ENCODE measurements at regions not wholly inside any gene's neighbourhood (a gene's known extent, or its start where the extent isn't known, plus 50 kb on each side); places are given as distances from the start of the nearest gene placed in this dataset.

GRCh38 chr7:68671046-68671445 lies 927.2 kb upstream of the AUTS2 start:
- no peak overlapping the region for H3K4me2 ChIP-seq (ENCODE audit: extremely low read depth, insufficient read depth, low read length)
- no peak overlapping the region for H2AFZ ChIP-seq (ENCODE audit: low read length)
- H3K36me3 ChIP-seq (ENCODE audit: control insufficient read depth, insufficient read depth, low read length), result no peaks in the 10 kb centered on the region
- no peaks in the 10 kb centered on the region for H3K79me2 ChIP-seq (ENCODE audit: control insufficient read depth, insufficient read depth, low read length)
- TF ChIP-seq EZH2 (IDR thresholded peaks at IDR 0.05; ENCODE audit: low read length, missing control alignments), result no peak
- no peak for TF ChIP-seq CTCF (conservative IDR thresholded peaks at IDR 0.05 in 1 of 2, IDR thresholded peaks at IDR 0.05 in 1 of 2; ENCODE audit: low read depth in 1 of 2, low read length in 2 of 2)
- no peak overlapping the region for H3K4me3 ChIP-seq (replicated peaks in 1 of 4; ENCODE audit: control extremely low read depth in 1 of 4, insufficient read depth in 1 of 4, low read depth in 3 of 4, low read length in 4 of 4)
- no peaks in the 10 kb centered on the region for H3K27me3 ChIP-seq (ENCODE audit: control insufficient read depth, insufficient read depth, low read length)
- no peak overlapping the region for H3K9ac ChIP-seq (ENCODE audit: insufficient read depth, low read length)
- H3K4me1 ChIP-seq (ENCODE audit: control insufficient read depth, extremely low read depth, insufficient read depth, low read length), result no peaks in the 10 kb centered on the region
- no peaks in the 10 kb centered on the region for H4K20me1 ChIP-seq (ENCODE audit: control insufficient read depth, extremely low read depth, insufficient read depth, low read length)
- no peaks in the 10 kb centered on the region for H3K9me3 ChIP-seq (ENCODE audit: control insufficient read depth, insufficient read depth, low read depth, low read length)
- DNase-seq (ENCODE audit: low read depth in 2 of 2), result no peak
- H3K27ac ChIP-seq (ENCODE audit: insufficient read depth, low read length), result no peak overlapping the region

GRCh38 chr7:68671671-68672070 lies 926.6 kb upstream of the AUTS2 start:
- H3K4me1 ChIP-seq (ENCODE audit: control insufficient read depth, extremely low read depth, insufficient read depth, low read length), result no peaks in the 10 kb centered on the region
- no peak for TF ChIP-seq EZH2 (IDR thresholded peaks at IDR 0.05; ENCODE audit: low read length, missing control alignments)
- no peak for TF ChIP-seq CTCF (conservative IDR thresholded peaks at IDR 0.05 in 1 of 2, IDR thresholded peaks at IDR 0.05 in 1 of 2; ENCODE audit: low read depth in 1 of 2, low read length in 2 of 2)
- no peak overlapping the region for H3K4me2 ChIP-seq (ENCODE audit: extremely low read depth, insufficient read depth, low read length)
- no peak overlapping the region for H3K4me3 ChIP-seq (replicated peaks in 1 of 4; ENCODE audit: control extremely low read depth in 1 of 4, insufficient read depth in 1 of 4, low read depth in 3 of 4, low read length in 4 of 4)
- no peak for DNase-seq (ENCODE audit: low read depth in 2 of 2)
- no peak overlapping the region for H3K27ac ChIP-seq (ENCODE audit: insufficient read depth, low read length)
- H3K9ac ChIP-seq (ENCODE audit: insufficient read depth, low read length), result no peak overlapping the region
- no peaks in the 10 kb centered on the region for H3K27me3 ChIP-seq (ENCODE audit: control insufficient read depth, insufficient read depth, low read length)
- no peak overlapping the region for H2AFZ ChIP-seq (ENCODE audit: low read length)
- H3K9me3 ChIP-seq (ENCODE audit: control insufficient read depth, insufficient read depth, low read depth, low read length), result no peaks in the 10 kb centered on the region
- no peaks in the 10 kb centered on the region for H4K20me1 ChIP-seq (ENCODE audit: control insufficient read depth, extremely low read depth, insufficient read depth, low read length)
- H3K36me3 ChIP-seq (ENCODE audit: control insufficient read depth, insufficient read depth, low read length), result no peaks in the 10 kb centered on the region
- no peaks in the 10 kb centered on the region for H3K79me2 ChIP-seq (ENCODE audit: control insufficient read depth, insufficient read depth, low read length)

GRCh38 chr7:68674826-68675225 lies 923.4 kb upstream of the AUTS2 start:
- Histone ChIP-seq H3K36me3 (ENCODE audit: control insufficient read depth, insufficient read depth, low read length) (no peaks in the 10 kb centered on the region), H3K79me2 (ENCODE audit: control insufficient read depth, insufficient read depth, low read length) (no peaks in the 10 kb centered on the region), H3K27ac (ENCODE audit: insufficient read depth, low read length) (no peak overlapping the region), H3K4me3 (replicated peaks in 1 of 4; ENCODE audit: control extremely low read depth in 1 of 4, insufficient read depth in 1 of 4, low read depth in 3 of 4, low read length in 4 of 4) (no peak overlapping the region), H3K27me3 (ENCODE audit: control insufficient read depth, insufficient read depth, low read length) (no peaks in the 10 kb centered on the region), H3K9ac (ENCODE audit: insufficient read depth, low read length) (no peak overlapping the region), H3K4me2 (ENCODE audit: extremely low read depth, insufficient read depth, low read length) (no peak overlapping the region), H2AFZ (ENCODE audit: low read length) (no peak overlapping the region), H4K20me1 (ENCODE audit: control insufficient read depth, extremely low read depth, insufficient read depth, low read length) (no peaks in the 10 kb centered on the region), H3K9me3 (ENCODE audit: control insufficient read depth, insufficient read depth, low read depth, low read length) (no peaks in the 10 kb centered on the region), H3K4me1 (ENCODE audit: control insufficient read depth, extremely low read depth, insufficient read depth, low read length) (no peaks in the 10 kb centered on the region)
- DNase-seq (ENCODE audit: low read depth in 2 of 2), result no peak
- TF ChIP-seq CTCF (conservative IDR thresholded peaks at IDR 0.05 in 1 of 2, IDR thresholded peaks at IDR 0.05 in 1 of 2; ENCODE audit: low read depth in 1 of 2, low read length in 2 of 2), result no peak
- TF ChIP-seq EZH2 (IDR thresholded peaks at IDR 0.05; ENCODE audit: low read length, missing control alignments), result no peak

Data from fibroblast of lung (primary cell).